ENCODE measurements at regions not wholly inside any gene's neighbourhood (a gene's known extent, or its start where the extent isn't known, plus 50 kb on each side); places are given as distances from the start of the nearest gene placed in this dataset.

DNA sequence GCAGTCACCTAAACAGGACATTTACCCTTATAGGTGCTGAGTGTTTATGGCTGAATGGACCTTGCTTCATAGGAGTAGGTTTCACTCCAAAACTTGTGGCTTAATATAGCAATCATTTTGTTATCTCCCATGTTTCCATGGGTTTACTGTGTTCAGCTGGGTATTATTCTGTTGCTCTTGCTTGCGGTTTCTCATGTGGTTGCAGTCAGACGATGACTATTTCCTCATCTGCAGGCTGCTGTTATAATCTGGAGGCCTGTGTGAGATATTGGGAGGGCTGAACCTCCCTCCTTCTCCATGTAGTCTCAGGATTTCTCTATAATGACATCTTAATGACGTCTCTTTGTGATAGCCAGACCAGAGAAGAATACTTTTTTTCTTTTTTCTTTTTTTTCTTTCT, 98.1 kb downstream of the ZPLD1 start:
- Mint-ChIP-seq H3K36me3 (ENCODE audit: low read depth) (no peaks in the 10 kb centered on the region), H3K27me3 (peaks cover 2% of the 10 kb centered on the region), H3K4me1 (ENCODE audit: low read depth) (no peaks in the 10 kb centered on the region), H3K9me3 (no peaks in the 10 kb centered on the region), H3K4me3 (no peak overlapping the region), H3K27ac (no peak overlapping the region)
- no peaks in the 10 kb centered on the region for H3K4me1 ChIP-seq (ENCODE audit: insufficient read depth, low read length)
- ChIA-PET POLR2A (no interaction called here), CTCF (no interaction called here)
- no peak overlapping the region for H3K27ac ChIP-seq (ENCODE audit: low read depth in 1 of 2, low read length in 2 of 2)
- H3K4me3 ChIP-seq (ENCODE audit: low read length): no peak overlapping the region
- DNase-seq (peak in 3 of 14 experiments; percentile 30 to 43 (median 32)), ATAC-seq (ENCODE audit: poor library complexity) (peak; percentile 56)
- no peaks in the 10 kb centered on the region for H3K9me3 ChIP-seq (ENCODE audit: control insufficient read depth in 1 of 2, insufficient read depth in 1 of 2, low read length in 2 of 2)
- intact Hi-C loops (cut with DNase I, micrococcal nuclease): no loop called here
- no peaks in the 10 kb centered on the region for H3K36me3 ChIP-seq (ENCODE audit: insufficient read depth, low read length)
- no peaks in the 10 kb centered on the region for H3K27me3 ChIP-seq (ENCODE audit: control insufficient read depth in 1 of 2, insufficient read depth in 2 of 2, low read length in 2 of 2)
- TF ChIP-seq, protein P1, sequence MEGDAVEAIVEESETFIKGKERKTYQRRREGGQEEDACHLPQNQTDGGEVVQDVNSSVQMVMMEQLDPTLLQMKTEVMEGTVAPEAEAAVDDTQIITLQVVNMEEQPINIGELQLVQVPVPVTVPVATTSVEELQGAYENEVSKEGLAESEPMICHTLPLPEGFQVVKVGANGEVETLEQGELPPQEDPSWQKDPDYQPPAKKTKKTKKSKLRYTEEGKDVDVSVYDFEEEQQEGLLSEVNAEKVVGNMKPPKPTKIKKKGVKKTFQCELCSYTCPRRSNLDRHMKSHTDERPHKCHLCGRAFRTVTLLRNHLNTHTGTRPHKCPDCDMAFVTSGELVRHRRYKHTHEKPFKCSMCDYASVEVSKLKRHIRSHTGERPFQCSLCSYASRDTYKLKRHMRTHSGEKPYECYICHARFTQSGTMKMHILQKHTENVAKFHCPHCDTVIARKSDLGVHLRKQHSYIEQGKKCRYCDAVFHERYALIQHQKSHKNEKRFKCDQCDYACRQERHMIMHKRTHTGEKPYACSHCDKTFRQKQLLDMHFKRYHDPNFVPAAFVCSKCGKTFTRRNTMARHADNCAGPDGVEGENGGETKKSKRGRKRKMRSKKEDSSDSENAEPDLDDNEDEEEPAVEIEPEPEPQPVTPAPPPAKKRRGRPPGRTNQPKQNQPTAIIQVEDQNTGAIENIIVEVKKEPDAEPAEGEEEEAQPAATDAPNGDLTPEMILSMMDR (IDR thresholded peaks at IDR 0.05): no peak

DNA sequence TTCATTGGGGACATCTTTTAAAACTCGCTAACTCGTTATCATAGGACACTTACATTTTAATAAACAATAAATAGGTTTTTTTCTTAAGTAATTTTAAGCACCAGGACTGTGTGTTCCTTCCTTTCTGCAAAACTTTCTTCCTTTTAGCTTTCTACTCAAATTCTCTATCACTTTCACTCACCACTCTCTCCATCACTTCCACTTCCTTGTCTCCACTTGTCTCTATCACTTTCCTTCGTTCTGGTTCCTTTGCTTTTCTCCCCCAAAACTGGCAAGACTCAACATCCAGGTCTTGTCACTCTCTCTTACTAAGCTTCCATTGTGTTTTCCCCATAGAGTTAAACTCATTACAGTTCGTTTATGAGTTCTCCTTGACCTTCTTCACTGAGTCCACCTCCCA, 99.0 kb downstream of the ZPLD1 start:
- no peaks in the 10 kb centered on the region for H3K36me3 ChIP-seq (ENCODE audit: insufficient read depth, low read length)
- no peaks in the 10 kb centered on the region for H3K9me3 ChIP-seq (ENCODE audit: control insufficient read depth in 1 of 2, insufficient read depth in 1 of 2, low read length in 2 of 2)
- TF ChIP-seq, protein P1 (IDR thresholded peaks at IDR 0.05): no peak
- H3K4me1 ChIP-seq (ENCODE audit: insufficient read depth, low read length): no peaks in the 10 kb centered on the region
- H3K9me3 Mint-ChIP-seq: no peaks in the 10 kb centered on the region
- peaks cover 4% of the 10 kb centered on the region for H3K27me3 Mint-ChIP-seq
- no peak for DNase-seq
- intact Hi-C loops (cut with DNase I, micrococcal nuclease): loop anchor here in 1 of 2 experiments (2.0 kb wide), 1 partner anchor 297 kb away; no protein-coding TSS in a partner anchor
- CTCF ChIA-PET: no interaction called here
- H3K4me3 Mint-ChIP-seq: no peak overlapping the region
- H3K27ac ChIP-seq (ENCODE audit: low read depth in 1 of 2, low read length in 2 of 2): no peak overlapping the region
- no peak overlapping the region for H3K4me3 ChIP-seq (ENCODE audit: low read length)
- no peaks in the 10 kb centered on the region for H3K27me3 ChIP-seq (ENCODE audit: control insufficient read depth in 1 of 2, insufficient read depth in 2 of 2, low read length in 2 of 2)
- POLR2A ChIA-PET: no interaction called here
- H3K36me3 Mint-ChIP-seq (ENCODE audit: low read depth): no peaks in the 10 kb centered on the region
- ATAC-seq (ENCODE audit: poor library complexity): no peak
- no peak overlapping the region for H3K27ac Mint-ChIP-seq
- H3K4me1 Mint-ChIP-seq (ENCODE audit: low read depth): no peaks in the 10 kb centered on the region

DNA sequence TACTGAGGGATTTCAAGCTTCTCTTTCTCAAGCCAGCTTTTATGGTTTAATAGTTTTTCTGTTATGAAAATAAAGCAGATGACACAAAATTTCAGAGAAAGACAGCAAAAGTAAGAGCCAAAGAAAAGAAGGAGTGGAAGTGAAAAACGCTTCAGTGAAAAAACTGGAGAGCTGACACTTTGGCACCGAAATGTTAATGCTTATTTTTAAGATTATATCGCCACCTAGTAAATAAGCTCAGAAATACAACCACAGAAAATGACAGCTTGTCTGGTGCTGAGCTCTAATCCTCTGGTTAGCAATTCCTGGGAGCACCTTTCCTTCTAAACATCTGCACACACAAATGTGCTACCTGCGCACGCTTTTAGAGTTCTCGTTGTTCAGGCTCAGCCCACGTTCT, 101.6 kb downstream of the ZPLD1 start:
- ATAC-seq (ENCODE audit: poor library complexity) (no peak), DNase-seq (peak in 3 of 14 experiments; percentile 32 to 45 (median 42))
- Mint-ChIP-seq H3K27ac (no peak overlapping the region), H3K27me3 (peaks cover 16% of the 10 kb centered on the region), H3K4me3 (no peak overlapping the region), H3K4me1 (ENCODE audit: low read depth) (no peaks in the 10 kb centered on the region), H3K9me3 (no peaks in the 10 kb centered on the region), H3K36me3 (ENCODE audit: low read depth) (no peaks in the 10 kb centered on the region)
- intact Hi-C loops (cut with DNase I, micrococcal nuclease): loop anchor here (1.0 to 5.0 kb wide), 4 partner anchors 301 to 839 kb away; no protein-coding TSS in a partner anchor
- Histone ChIP-seq H3K9me3 (ENCODE audit: control insufficient read depth in 1 of 2, insufficient read depth in 1 of 2, low read length in 2 of 2) (no peaks in the 10 kb centered on the region), H3K36me3 (ENCODE audit: insufficient read depth, low read length) (no peaks in the 10 kb centered on the region), H3K27ac (ENCODE audit: low read depth in 1 of 2, low read length in 2 of 2) (no peak overlapping the region), H3K4me3 (ENCODE audit: low read length) (no peak overlapping the region), H3K27me3 (ENCODE audit: control insufficient read depth in 1 of 2, insufficient read depth in 2 of 2, low read length in 2 of 2) (no peaks in the 10 kb centered on the region), H3K4me1 (ENCODE audit: insufficient read depth, low read length) (no peaks in the 10 kb centered on the region)
- TF ChIP-seq, protein P1 (IDR thresholded peaks at IDR 0.05): peak; percentile 37
- CTCF ChIA-PET: interaction anchor here (0.9 to 1.1 kb wide), 3 partner anchors 307 to 734 kb away, joined by 4 to 7 read pairs (median 6); no protein-coding TSS in a partner anchor
- POLR2A ChIA-PET: interaction anchor here (0.6 to 1.5 kb wide), 2 partner anchors 17 to 307 kb away, joined by 3 to 5 read pairs; no protein-coding TSS in a partner anchor
